GM10248 (cell line): ENCODE measurements at regions not wholly inside any gene's neighbourhood (a gene's known extent, or its start where the extent isn't known, plus 50 kb on each side); places are given as distances from the start of the nearest gene placed in this dataset.

ENCODE experiments used
- CTCF ChIA-PET: fragments of 300-600 bp; sonication (Branson Sonifier 250); formaldehyde crosslinking; extraction: SDS; loops from one replicate; lab custom pipeline; 2021; ENCODE audit warnings: antibody characterized with exemption; lab: Yijun Ruan, JAX
- POLR2A ChIA-PET: fragments of 350-650 bp; sonication (Branson Sonifier 250); formaldehyde crosslinking; extraction: SDS; loops from one replicate; lab custom pipeline; 2020; ENCODE audit warnings: antibody characterized with exemption; lab: Yijun Ruan, JAX
- DNase-seq: peaks from one replicate; pipeline ENCODE4 v3.0.0; 2012; ENCODE audit errors: extremely low spot score
- TF ChIP-seq, protein P1 (sequence below): IDR thresholded peaks from 2 replicates; pipeline ENCODE4 v1.5.1; 2012; ENCODE audit warnings: mild to moderate bottlenecking, low read depth; ENCODE audit errors: extremely low read depth, missing control alignments, control extremely low read depth

DNA sequence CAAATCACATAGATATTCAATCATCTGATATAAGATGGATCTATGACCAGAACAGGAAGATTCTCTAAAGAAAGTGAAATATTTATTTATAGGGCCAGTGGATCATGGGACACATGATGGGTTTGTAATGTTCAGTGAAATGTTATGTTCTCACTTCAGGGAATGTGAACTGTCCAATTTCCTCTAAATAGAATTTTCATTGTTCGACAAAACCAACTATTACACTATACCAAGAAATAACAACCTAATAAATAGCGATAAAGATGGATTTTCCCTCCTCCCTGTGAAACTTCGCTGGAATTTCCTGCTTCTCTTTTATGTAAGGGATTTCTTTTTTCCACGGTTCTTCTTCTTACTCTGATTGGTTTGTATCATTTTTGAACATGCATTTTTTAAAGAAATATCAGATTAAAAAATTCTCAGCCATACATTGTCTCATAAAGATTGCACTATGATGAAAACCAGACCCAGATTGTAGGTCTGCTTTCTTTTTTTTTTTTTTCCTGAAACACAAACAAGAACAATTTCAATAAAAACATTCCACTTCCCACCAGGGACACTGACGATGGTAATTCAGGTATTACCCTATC, 139.8 kb upstream of the ZEB1 start:
- CTCF ChIA-PET, result no interaction called here
- DNase-seq, result no peak
- TF ChIP-seq, protein P1, sequence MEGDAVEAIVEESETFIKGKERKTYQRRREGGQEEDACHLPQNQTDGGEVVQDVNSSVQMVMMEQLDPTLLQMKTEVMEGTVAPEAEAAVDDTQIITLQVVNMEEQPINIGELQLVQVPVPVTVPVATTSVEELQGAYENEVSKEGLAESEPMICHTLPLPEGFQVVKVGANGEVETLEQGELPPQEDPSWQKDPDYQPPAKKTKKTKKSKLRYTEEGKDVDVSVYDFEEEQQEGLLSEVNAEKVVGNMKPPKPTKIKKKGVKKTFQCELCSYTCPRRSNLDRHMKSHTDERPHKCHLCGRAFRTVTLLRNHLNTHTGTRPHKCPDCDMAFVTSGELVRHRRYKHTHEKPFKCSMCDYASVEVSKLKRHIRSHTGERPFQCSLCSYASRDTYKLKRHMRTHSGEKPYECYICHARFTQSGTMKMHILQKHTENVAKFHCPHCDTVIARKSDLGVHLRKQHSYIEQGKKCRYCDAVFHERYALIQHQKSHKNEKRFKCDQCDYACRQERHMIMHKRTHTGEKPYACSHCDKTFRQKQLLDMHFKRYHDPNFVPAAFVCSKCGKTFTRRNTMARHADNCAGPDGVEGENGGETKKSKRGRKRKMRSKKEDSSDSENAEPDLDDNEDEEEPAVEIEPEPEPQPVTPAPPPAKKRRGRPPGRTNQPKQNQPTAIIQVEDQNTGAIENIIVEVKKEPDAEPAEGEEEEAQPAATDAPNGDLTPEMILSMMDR, result no peak
- POLR2A ChIA-PET, result no interaction called here

DNA sequence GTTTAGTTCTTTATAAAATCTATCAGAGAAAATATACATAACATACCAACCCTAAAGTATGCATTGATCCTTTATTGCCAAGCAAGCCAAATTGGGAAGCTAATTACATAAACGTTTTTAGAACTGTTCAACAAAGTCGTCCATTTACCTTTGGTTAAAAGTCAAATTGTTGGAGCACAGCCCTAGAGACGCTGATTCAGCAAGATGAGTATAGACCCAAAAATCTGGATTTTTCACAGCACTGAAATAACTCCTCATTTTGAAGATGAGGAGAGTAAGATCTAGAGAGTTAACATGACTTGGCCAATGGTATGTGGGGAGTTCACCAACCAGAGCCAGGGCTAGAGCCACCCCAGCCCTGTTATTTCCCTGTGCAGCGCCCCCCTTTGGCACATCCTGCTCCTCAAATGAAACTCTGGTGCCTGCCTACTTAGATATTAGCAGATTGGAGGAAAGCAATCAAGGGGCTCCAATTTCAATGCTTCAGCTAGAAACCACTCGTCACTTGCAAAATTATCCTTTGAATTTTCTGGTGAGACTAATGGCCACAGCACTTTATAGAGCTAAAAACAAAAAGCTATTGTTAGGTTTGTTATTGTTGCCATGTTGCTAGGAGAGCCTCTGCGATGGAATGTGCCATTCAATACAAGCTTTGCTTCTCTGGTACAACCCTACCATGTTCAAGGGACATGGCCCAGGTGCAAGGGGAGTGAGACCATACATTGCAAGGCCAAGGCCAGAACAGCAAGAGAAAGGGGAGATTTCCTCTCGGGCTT, 132.6 kb upstream of the ZEB1 start:
- TF ChIP-seq, protein P1, result no peak
- DNase-seq, result no peak
- CTCF ChIA-PET, result interaction anchor here (0.7 to 1.5 kb wide), 2 partner anchors 12 to 20 kb away, joined by 3 read pairs; no protein-coding TSS in a partner anchor
- POLR2A ChIA-PET, result no interaction called here

- TF ChIP-seq, protein P1, result no peak
- POLR2A ChIA-PET, result no interaction called here
- no peak for DNase-seq
- CTCF ChIA-PET, result interaction anchor here (0.7 to 1.5 kb wide), 2 partner anchors 11 to 21 kb away, joined by 3 read pairs; no protein-coding TSS in a partner anchor
These were observed 131.8 kb upstream of the ZEB1 start for GRCh38 chr10:31187182-31187581.

DNA sequence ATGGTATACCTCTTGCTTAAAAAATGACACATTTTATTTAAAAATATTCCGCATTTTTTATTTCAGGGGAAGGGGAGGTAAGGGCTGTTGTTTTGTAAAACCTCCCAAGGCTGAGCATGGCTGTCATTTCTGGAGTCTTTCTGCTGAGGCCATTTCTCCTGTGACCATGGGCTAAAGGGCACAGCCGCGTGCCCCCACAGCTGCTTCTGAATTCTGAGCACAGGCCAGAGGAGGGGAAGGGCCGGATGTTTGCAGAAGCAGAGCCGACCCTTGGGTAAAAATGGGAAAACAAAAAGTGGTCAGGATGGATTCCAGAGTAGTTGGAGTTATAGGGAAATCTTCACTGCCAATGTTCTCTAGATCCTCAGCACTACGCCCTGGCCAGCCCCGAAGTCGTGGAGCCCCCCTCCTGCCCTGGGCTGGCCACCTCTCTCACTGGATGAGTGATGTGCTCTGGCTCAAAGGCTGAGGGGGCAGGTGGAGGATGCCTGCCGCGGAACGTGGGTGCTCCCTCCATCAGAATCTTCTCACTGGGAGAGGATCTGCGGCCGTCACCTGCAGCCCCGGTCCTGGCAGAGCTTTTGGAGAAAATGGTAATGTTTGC, 131.3 kb upstream of the ZEB1 start:
- POLR2A ChIA-PET, result no interaction called here
- TF ChIP-seq, protein P1, result no peak
- CTCF ChIA-PET, result no interaction called here
- no peak for DNase-seq

DNA sequence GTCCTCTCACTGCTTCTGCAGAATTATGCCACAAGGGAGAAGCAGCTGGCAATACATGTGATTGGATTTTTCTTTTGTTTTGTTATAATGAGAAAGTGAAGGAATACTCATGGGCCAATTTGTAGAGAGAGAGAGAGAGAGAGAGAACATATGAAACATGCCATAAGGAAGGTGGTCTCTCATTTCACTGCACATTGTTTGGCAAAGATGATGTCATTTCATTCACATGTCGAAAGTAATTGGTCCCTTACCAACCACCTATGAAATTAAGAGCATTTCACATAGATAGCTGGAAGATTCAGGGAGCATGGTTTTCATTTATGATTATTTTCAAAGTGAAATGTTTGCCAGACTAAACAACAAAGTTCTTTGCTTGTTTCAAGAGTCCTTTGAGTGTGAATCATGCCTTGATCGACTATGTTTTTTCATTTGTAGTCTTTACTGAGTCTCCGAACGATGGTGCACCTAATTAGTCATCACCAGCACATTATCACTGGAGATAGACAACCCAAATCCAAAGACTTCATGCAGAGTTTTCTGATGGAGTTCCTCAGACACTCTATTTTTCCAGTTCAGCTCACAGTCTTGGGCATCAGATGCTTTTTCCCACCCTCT, 130.1 kb upstream of the ZEB1 start:
- POLR2A ChIA-PET, result no interaction called here
- no peak for DNase-seq
- TF ChIP-seq, protein P1, result no peak
- CTCF ChIA-PET, result interaction anchor here (1.3 kb wide), 1 partner anchor 14 kb away, joined by 5 read pairs; no protein-coding TSS in a partner anchor

- no peak for DNase-seq
- POLR2A ChIA-PET, result no interaction called here
- TF ChIP-seq, protein P1, result no peak
- CTCF ChIA-PET, result no interaction called here
These were observed 128.5 kb upstream of the ZEB1 start for GRCh38 chr10:31190488-31190887.
